ACHN (cell line): ENCODE measurements at regions not wholly inside any gene's neighbourhood (a gene's known extent, or its start where the extent isn't known, plus 50 kb on each side); places are given as distances from the start of the nearest gene placed in this dataset.
"Not testable (repeated sequence)": the region's sequence is repeated elsewhere in the genome, so short reads cannot be mapped to it uniquely, and the experiment has no call there.

Source experiments
- DNase-seq: peaks from one replicate; pipeline ENCODE4 v3.0.0-alpha.2; 2015
- in situ Hi-C: cut with HindIII; loops from 2 replicates; pipeline ENCODE4 v1.10.0; 2017; ENCODE audit warnings: low sequenced_read_pairs, low pct_ligation_motif_present, low pct_unique_long_range_greater_than_20kb

GRCh38 chr7:68235937-68236336, 1239.3 kb downstream of the TYW1 start:
- in situ Hi-C loops, result no loop called here
- DNase-seq, result no peak

DNA sequence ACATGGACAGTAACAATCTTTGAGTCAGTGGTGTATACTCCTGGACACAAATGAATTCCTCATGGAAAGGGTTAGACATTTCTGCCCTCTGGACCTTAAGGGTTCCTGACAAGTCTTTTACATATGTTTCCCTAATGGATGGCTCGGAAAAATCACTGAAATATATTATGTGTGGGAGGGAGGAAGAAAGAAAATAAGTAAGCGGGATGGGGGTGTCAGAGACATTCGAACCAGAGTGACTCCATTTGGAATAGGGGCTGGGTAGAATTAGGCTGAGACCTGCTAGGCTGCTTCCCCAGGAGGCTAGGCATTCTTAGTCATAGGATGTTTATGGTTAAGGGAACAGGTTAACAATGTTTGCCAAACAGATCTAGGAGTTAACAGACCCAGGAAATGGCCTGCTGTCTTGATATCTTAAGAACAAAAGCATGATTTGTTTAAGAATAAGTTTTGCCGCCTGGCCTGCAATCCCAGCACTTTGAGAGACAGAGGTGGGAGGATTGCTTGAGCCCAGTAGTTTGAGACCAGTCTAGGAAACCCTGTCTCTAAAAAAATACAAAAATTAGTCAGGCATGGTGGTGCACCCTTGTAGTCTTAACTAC, 1241.7 kb downstream of the TYW1 start:
- DNase-seq, result no peak
- in situ Hi-C loops, result no loop called here

DNA sequence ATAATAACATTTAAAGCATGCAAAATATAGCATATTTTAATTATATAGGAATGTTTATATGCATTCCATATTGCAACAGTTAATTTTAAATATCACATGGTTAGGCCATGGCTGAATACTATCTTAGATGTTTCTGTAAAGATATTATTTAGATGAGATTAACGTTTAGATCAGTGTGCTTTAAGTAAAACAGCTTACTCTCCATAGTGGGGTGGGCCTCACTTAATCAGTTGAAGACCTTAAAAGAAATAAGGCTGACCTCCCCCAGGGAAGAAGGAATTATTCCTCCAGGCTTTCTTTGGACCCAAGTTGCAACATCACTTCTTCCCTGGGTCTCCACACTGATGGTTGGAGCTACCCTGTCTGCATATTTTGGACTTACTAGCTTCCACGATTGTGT, 1246.5 kb downstream of the TYW1 start:
- DNase-seq, result no peak
- in situ Hi-C loops, result no loop called here

GRCh38 chr7:68244389-68244788, 1247.8 kb downstream of the TYW1 start:
- in situ Hi-C loops, result no loop called here
- no peak for DNase-seq

- no peak for DNase-seq
- in situ Hi-C loops, result no loop called here
These were observed 1249.1 kb downstream of the TYW1 start for GRCh38 chr7:68245688-68246087.

DNA sequence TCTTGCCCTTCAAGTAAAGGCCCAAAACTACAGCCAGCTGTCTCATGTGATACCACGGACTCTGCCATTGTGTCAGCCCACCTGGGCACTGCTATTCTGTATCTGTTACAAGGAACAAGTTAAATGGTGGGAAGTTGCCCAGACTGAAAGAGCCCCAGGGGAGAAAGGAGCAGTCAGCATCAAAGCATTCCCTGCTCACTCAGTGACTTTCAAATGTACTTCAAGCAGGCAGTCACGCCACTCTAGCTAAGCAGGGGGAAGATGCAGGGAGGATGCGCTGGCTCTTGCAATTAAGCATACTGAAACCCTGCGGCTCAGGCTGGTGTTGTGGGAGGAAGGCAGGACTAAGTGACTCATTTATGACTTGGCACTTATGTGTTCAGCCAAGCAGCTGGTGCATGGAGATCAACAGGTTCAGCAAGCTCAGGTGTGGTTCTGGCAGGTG, 1249.6 kb downstream of the TYW1 start:
- DNase-seq, result no peak

GRCh38 chr7:68247126-68247525, 1250.5 kb downstream of the TYW1 start:
- no peak for DNase-seq
- in situ Hi-C loops, result no loop called here

More for the DNA sequence above, 1249.6 kb downstream of the TYW1 start:
- in situ Hi-C loops, result no loop called here

GRCh38 chr7:68247571-68247970, 1250.9 kb downstream of the TYW1 start:
- DNase-seq, result no peak
- in situ Hi-C loops, result no loop called here

DNA sequence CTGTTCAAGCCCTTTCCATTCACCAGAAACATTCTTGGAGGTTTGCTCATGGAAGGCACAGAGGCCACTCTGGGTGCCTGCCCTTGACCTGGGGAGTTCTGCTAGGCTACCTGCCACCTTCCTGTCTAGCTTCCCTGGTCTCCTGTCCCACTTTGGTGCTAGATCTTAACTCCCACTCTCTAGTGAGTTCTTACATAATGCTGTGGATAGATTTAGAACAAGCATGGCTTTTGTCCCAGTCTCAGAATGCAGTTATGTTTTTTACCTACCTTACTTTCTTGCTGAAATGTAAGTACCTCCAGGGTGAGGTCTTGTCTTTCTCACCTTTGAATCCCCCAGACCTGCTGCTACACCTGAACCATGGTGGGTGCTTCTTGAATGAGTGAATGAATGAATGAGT, 1252.3 kb downstream of the TYW1 start:
- DNase-seq, result no peak
- in situ Hi-C loops, result no loop called here

DNA sequence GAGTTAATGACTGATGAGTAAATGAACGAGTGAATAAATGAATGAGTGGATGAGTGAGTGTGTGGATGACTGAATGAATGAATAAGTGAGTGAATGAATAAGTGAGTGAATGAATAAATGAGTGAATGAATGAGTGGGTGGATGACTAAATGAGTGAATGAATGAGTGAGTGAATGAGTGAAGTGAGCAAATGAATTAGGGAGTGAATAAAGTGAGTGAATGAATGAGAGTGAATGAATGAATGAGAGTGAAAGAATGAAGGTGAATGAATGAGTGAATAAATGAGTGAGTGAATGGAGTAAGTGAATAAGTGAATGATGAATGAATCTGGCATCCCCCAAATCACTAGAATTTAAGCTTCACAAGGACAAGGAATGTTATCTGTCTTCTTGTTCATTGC, 1253.0 kb downstream of the TYW1 start:
- DNase-seq, result no peak
- in situ Hi-C loops, result no loop called here

- DNase-seq, result no peak
- in situ Hi-C loops, result no loop called here
These were observed 1253.5 kb downstream of the TYW1 start for GRCh38 chr7:68250143-68250542.

DNA sequence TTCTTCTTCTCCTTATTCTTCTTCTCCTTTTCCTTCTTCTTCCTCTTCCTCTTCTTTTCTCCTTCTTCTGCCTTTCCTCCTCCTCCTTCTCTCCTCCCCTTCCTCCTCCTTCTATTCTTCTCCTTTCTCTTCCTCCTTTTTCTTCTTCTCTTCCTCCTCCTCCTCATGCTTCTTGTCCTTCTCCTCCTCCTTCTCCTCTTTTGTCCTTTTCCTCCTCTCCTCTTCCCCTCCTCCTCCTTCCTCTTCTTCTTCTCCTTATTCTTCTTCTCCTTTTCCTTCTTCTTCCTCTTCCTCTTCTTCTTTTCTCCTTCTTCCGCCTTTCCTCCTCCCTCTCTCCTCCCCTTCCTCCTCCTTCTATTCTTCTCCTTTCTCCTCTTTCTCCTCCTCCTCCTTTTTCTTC, 1258.2 kb downstream of the TYW1 start:
- in situ Hi-C loops, result not testable (repeated sequence)

GRCh38 chr7:68256295-68256694, 1259.7 kb downstream of the TYW1 start:
- in situ Hi-C loops, result no loop called here
- DNase-seq, result no peak

More for the DNA sequence above, 1258.2 kb downstream of the TYW1 start:
- not testable (repeated sequence) for DNase-seq

- DNase-seq, result no peak
These were observed 1262.0 kb downstream of the TYW1 start for GRCh38 chr7:68258609-68259008.

GRCh38 chr7:68265258-68265657, 1268.6 kb downstream of the TYW1 start:
- in situ Hi-C loops, result no loop called here
- DNase-seq, result no peak

More at GRCh38 chr7:68258609-68259008, 1262.0 kb downstream of the TYW1 start:
- in situ Hi-C loops, result no loop called here

DNA sequence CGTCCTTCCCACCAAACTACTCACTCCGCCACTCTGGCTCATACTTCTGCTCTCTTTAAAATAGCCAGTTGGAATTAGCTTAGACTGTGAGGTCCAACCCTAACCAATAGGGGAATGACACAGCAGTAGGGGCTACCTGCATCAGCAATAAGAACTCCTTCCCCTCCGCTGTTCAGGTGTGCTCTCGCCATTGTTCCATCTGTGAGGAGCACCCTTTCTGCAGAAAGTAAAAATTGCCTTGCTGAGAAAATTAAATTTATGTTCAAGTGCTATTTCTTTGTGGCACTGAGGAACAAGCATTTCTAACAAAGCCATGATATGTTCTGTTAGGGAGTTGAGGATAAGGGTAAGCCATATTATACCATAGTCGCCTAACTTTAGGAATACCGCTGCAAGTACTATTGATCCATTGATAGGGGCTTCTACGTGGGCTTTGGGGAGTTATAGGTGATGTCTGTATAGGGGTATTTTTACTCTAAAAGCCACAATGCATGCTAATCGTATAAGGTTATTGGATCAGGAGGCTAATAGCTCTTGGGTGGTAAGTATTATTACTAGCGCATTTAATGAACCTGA, 1269.5 kb downstream of the TYW1 start:
- in situ Hi-C loops, result no loop called here
- DNase-seq, result no peak

- in situ Hi-C loops, result no loop called here
- no peak for DNase-seq
These were observed 1270.9 kb downstream of the TYW1 start for GRCh38 chr7:68267486-68267885.

GRCh38 chr7:68269405-68269804, 1272.8 kb downstream of the TYW1 start:
- peak; percentile 8 for DNase-seq
- in situ Hi-C loops, result no loop called here

DNA sequence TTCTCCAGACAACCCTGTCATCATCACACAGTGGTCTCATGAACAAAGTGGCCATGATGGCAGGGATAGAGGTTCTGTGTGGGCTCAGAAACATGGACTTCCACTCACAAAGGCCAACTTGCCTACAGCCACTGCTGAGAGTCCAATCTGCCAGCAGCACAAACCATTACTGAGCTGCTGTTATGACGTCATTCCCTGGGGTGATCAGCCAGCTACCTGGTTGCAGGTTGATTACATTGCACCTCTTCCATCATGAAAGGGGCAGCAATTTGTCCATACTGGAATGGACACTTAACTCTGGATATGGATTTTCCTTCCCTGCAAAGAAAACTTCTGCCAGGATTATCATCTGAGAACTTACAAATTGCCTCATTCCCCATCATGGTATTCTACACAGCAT, 1275.9 kb downstream of the TYW1 start:
- in situ Hi-C loops, result no loop called here
- DNase-seq, result no peak

- in situ Hi-C loops, result no loop called here
- no peak for DNase-seq
These were observed 1280.1 kb downstream of the TYW1 start for GRCh38 chr7:68276725-68277124.
